ENCODE measurements at regions not wholly inside any gene's neighbourhood (a gene's known extent, or its start where the extent isn't known, plus 50 kb on each side); places are given as distances from the start of the nearest gene placed in this dataset.
"Not testable (repeated sequence)": the region's sequence is repeated elsewhere in the genome, so short reads cannot be mapped to it uniquely, and the experiment has no call there.

DNA sequence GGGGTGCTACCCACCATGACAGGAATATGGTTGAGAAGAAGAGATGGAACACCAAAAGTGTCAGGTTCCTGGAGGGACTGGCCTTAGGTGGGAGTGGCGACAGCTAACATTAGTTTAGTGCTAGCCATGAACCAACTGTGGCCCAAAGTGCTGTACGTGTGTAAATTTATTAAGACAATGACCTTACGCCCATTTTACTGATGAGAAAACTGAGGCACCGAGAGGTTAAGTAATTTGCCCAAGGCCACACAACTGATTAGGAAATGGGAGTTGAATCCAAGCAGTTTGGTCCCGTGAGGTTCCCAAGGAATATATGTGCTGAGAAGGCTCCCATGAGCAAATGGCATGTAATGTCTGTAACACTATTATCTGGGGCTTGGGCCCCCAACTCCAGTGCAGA lies 109.5 kb upstream of the SLC1A4 start:
- no peak for DNase-seq (ENCODE audit: low read depth)

DNA sequence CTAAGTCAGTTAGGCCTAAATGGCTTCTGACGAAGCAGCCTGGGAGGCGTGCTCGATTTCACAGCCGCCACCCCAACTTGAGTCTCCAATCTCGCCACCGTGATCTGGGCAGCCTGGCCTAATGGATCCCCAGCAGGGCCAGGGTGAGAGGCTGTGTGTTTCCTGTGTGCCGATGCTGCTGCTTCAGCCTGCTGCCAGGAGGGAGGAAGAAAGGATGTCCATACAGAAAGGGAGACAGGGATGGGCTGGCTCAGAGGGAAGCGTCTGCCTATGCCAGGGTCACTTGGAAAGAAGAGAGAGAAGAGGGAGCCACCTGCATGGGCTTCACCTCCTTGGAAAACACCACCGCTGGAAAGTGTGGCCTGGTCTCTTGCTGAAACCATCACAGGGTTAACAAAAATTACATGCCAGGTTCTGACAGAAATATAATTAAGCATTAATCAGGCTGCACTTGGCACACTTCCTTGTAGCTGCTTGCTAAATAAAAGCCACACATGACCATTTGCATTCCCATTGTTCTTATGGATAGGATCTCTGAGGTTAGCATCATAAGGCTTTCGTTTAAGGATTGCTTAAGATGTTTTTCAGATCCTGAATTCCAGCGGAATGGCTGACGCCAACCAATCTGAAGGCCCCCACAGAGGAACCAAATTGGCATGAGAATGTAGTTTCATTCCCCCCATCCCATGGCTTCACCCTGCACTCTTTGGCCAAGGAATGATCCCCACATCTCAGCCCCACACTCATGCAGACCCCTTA lies 108.8 kb upstream of the SLC1A4 start:
- peak; percentile 39 for DNase-seq (ENCODE audit: low read depth)

GRCh38 chr2:64881037-64881492 lies 108.1 kb upstream of the SLC1A4 start:
- DNase-seq (ENCODE audit: low read depth) = no peak

DNA sequence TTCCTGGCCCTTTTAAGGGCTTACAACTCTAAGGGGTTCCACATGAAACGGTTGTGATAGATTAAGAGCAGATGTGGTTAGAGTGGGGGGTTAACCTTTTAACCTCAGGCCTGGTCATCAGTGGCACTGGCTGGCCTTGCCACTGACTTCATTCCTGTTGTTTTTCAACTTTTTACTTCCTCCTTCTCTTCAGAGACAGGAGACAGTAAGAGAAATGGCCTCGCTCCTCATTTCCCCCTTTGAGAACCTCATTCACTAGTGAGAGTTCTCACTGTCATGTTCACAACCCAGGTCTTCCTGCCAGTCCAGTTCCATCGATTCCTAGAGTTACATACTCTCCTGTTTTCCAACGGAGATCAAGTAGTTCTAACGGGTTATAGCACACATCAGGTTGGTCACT lies 101.6 kb upstream of the SLC1A4 start:
- no peak for DNase-seq (ENCODE audit: low read depth)

DNA sequence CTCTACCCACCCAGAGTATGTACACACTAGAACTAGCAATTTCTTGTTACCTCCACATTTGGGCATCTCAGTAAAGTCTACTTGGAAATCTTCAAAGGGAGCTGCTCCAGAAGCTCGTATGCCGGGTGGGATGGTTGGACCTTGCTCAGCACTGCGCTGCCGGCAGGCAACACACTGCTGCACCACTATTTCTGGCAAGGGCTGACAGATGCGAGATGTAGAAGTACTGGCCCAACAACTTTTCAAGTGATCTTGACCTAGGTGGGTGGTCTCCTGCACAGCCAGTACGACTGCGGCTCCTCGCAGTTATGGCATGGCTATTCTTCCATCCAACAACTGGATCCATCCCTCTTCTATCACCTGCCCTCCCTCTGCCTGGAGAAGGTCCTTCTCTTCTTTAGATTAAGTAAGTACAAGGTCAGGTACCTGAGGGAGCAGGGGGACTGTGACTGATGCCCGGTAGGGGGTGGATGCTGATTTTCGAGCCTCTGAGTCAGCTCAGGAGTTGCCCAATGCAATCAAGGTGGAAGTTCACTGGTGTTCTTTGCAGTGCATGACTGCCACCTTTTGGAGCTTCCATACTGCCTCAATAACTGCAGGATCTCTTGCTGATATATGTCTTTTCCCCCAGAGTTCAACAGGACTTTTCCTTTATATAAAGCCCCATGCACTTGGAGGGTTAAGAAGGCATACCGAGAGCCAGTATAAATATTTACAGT lies 100.4 kb upstream of the SLC1A4 start:
- peak; percentile 64 for DNase-seq (ENCODE audit: low read depth)

- DNase-seq (ENCODE audit: low read depth) = no peak
Observed at GRCh38 chr2:64889803-64890202, 99.4 kb upstream of the SLC1A4 start.

DNA sequence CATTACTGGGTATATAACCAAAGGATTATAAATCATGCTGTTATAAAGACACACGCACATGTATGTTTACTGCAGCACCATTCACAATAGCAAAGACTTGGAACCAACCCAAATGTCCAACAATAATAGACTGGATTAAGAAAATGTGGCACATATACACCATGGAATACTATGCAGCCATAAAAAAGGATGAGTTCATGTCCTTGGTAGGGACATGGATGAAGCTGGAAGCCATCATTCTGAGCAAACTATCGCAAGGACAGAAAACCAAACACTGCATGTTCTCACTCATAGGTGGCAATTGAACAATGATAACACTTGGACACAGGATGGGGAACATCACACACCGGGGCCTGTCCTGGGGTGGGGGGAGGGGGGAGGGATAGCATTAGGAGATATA lies 92.6 kb upstream of the SLC1A4 start:
- DNase-seq (ENCODE audit: low read depth) = not testable (repeated sequence)

DNA sequence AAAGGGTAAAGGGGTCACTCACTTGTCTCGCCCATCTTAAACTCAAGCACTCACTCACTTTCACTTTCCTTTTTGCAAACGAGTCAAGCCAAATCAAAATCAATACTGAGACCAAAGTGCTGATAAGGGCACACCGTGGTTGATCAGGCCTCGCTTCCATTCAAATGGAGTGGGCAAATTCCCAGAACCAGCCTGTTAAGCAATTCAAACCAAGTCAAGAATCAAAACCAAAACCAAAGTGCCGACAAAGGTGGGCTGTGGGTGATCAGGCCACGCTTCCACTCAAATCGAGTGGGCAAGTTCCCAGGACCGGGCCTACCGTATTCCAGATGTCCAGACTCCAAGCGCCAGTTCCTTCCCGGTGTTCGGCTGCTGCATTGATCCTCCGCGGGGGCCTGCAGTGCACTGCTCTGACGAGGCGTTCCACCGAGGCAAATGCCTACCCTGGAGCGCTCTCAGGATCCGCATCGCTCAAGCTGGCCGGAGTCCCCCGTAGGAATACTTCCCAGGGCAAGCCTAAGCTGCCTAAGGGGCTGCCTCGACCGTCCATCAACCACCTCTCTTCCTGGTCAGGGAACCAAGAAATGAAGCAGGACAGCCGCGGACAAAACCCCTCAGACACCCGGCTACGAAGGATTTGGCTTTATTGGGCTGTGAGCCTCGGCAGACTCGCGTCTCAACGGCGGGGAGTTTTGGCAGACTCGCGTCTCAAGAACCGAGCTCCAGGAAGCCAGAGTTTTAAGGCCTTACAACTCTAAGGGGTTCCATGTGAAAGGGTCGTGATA lies 89.9 kb upstream of the SLC1A4 start:
- no peak for DNase-seq (ENCODE audit: low read depth)

DNA sequence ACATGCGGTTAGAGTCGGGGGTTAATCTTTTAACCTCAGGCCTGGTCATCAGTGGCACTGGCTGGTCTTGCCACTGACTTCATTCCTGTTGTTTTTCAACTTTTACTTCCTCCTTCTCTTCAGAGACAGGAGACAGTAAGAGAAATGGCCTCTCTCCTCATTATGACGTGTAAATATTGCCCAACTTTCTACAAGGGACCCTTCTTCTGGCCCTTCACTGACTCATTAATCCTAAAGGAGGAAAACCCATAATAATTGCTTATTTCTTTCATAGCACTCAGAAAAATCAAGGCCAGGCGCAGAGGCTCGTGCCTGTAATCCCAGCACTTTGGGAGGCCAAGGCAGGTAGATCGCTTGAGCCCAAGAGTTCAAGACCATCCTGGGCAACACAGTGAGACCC lies 89.3 kb upstream of the SLC1A4 start:
- not testable (repeated sequence) for DNase-seq (ENCODE audit: low read depth)

- DNase-seq (ENCODE audit: low read depth) = no peak
Observed at GRCh38 chr2:64904413-64905329, 84.5 kb upstream of the SLC1A4 start.

DNA sequence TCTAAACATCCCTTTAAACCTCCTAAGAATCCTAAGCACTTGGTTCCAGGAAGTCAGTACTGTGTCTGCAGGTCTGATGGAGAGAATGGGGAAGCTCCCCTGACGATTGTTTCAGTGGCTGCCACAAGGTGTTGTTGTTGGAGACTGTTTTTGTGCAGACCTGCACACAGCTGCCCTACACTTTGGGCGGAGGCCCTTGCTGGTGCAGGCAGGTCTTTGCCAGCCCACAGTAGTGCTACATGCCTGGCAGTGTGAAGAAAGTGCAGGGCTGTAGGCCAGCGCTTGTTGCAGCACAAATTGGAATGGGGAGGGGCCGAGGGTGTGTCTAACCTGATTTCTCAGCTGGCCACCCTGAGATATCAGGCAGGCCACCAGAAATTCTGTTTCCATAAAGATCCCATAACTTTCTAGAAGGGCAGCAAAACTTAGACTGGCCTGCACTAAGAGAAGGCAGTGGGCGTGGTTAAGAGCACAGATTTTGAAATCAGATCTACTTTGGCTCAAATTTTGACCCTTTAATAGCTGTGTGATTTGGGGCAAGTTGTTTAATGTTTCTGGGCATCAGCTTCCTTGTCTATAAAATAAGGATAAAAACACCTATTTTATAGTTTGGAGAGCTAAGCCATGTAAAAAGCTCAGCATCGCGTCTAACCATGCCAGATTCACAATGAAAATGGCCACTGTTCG lies 83.7 kb upstream of the SLC1A4 start:
- no peak for DNase-seq (ENCODE audit: low read depth)

DNA sequence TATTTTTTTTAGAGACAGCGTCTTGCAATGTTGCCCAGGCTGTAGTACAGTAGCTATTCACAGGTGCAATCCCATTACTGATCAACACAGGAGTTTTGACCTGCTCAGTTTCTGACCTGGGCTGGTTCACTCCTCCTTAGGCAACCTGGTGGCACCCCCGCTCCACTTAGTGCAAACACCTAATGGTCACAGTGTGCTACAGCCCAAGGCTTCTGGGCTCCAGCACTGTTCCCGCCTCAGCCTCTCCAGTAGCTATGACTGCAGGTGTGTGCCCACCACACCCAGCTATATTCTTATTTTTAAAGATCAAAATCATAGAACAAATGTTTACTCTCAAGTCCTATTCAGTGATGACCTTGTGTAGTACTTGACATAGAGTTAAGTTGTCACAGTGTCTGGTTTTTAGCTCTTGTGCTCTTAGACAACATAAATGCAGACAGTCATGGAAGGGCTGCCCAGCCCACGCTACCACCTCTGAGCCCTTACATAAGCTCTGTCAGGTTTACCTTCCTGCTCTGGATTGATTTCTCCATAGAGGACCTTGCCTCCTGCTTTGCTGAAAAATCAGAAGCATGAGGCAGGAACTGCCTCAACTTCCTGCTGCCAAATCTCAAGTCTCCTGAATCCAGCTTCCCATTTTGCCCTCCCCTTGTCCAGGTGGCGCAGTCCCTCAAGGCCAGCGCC lies 82.2 kb upstream of the SLC1A4 start:
- no peak for DNase-seq (ENCODE audit: low read depth)

DNA sequence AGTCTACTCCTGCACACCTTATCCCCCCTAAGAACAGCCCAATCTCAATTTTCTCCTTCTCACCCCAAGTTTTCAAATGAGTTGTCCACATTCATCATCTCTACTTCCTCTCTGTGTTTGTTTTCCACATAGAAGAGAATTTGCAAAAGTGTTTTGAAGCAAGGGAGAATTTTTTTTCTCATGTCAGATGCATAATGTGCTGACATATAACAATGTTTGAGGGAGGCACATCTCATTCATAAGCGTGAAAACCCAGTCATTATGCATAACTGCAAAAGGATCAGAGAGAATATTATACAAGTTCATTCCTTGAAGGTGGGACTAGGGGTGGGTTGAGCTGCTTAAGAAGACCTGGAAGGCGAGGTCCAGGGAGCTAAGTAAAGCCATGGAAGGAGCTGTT lies 80.8 kb upstream of the SLC1A4 start:
- no peak for DNase-seq (ENCODE audit: low read depth)

DNA sequence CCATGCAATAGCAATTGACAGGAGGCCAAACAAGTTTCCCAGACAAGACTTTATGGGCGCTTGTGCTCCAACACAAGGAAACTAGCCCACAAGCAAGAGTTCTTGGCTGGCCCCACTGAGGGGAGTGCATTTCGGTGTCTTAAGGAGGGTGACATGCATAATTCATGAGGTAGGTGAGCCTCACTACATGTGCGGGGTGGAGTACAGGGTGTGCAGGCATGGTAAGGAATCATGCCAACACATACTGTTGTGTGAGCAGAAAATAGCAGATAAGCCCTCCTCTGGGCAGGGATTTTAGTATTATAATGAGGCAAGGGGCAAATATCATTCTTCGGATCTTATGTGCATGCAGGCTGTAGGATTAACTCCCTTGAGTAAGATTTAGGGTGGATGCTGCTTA lies 78.7 kb upstream of the SLC1A4 start:
- no peak for DNase-seq (ENCODE audit: low read depth)

DNA sequence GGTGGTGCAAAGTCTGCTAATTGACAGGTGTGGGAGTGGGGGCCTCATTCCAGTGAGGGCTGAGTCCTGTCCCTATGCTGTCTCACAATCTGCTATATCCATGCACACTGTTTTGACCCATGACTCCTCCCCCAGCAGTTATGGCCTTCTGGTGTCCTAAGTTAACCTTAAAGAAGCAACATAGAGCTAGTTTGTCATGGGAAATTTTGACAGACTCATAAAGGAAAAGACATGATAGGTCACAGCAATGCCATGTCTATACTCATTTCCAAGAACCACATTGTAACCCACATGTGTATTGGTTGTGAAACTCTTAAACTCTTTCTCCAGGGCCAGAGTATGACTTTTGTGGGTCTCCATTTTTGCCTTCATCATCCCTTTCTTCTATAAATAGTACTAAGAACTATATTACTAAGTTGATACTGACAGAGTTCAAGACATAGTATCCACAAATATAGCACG lies 78.2 kb upstream of the SLC1A4 start:
- no peak for DNase-seq (ENCODE audit: low read depth)

DNA sequence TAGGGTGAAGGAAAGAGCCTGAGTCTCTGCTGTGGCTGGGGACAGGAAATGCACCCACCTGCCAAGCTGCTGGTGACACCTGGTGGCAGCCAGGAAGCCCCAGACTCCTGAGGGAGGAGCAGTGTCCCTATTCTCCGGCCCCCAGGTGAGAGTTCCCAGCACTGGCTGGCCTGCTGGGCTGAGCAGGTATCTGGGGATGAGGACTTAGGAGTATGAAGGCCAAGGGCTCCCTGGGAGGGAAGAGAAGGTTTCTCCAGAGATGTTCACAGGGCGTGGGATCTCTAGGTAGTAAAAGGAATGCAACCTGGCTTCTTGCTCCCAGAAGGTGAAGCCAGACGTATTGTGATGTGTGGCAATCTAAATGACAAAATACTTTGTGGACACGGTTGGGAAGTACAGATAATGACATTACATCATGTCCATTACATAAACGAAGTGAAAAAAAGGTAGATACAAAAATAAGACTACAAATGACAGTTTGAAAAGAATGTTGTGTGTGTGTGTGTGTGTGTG lies 75.8 kb upstream of the SLC1A4 start:
- DNase-seq (ENCODE audit: low read depth) = no peak

GRCh38 chr2:64914247-64914646 lies 75.0 kb upstream of the SLC1A4 start:
- no peak for DNase-seq (ENCODE audit: low read depth)

DNA sequence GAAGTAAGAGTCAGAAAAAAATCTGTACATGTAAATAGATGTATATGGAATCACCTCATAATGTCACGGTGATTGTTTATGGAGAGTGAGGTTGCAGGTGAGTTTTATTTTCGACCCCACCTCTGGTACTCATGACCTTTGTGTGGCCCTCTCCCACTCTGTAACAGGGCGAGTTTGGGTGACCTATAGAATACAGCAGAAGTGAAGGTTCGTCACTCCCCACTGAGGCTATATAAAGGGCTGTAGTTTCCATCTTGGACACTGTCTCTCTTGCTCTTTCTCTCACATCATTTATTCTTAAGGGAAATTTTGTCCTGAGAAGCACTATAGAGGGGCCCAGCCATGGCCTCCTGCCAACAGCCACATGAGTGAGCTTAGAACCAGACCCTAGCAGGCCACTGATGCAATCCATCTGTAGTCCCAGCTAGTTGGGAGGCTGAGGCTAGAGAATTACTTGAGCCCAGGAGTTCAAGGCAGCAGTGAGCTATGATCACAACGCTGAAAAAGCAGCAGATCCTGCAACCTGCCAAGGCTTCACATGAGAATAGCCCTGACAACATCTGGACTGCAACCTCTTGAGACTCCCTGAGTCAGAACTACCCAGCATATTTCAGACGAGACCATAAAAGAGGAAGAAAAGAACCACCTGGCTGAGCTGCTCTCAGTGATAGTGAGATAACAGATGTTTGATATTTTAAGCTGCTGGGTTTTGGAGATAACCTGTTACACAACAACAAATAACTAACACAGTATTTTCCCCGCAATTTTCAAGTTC lies 74.3 kb upstream of the SLC1A4 start:
- DNase-seq (ENCODE audit: low read depth) = no peak

- no peak for DNase-seq (ENCODE audit: low read depth)
Observed at GRCh38 chr2:64915510-64915900, 73.7 kb upstream of the SLC1A4 start.
